Loucy (cell line): ENCODE measurements at regions not wholly inside any gene's neighbourhood (a gene's known extent, or its start where the extent isn't known, plus 50 kb on each side); places are given as distances from the start of the nearest gene placed in this dataset.

ENCODE experiments used
- CTCF ChIP-seq: fragments of 200-600 bp; sonication (generic); conservative IDR thresholded peaks from 2 replicates; pipeline ENCODE4 v1.5.1; 2014; ENCODE audit warnings: mild to moderate bottlenecking, antibody characterized with exemption, low read length
- EZH2phosphoT487 ChIP-seq: fragments of 200-600 bp; IDR thresholded peaks from 2 replicates; pipeline ENCODE4 v1.6.1; 2018; ENCODE audit warnings: antibody characterized with exemption, mild to moderate bottlenecking, moderate library complexity, borderline replicate concordance

GRCh38 chr7:116398672-116399071 lies 100.9 kb upstream of the CAV2 start:
- TF ChIP-seq EZH2phosphoT487 (no peak), CTCF (no peak)
